ENCODE measurements at regions not wholly inside any gene's neighbourhood (a gene's known extent, or its start where the extent isn't known, plus 50 kb on each side); places are given as distances from the start of the nearest gene placed in this dataset.

DNA sequence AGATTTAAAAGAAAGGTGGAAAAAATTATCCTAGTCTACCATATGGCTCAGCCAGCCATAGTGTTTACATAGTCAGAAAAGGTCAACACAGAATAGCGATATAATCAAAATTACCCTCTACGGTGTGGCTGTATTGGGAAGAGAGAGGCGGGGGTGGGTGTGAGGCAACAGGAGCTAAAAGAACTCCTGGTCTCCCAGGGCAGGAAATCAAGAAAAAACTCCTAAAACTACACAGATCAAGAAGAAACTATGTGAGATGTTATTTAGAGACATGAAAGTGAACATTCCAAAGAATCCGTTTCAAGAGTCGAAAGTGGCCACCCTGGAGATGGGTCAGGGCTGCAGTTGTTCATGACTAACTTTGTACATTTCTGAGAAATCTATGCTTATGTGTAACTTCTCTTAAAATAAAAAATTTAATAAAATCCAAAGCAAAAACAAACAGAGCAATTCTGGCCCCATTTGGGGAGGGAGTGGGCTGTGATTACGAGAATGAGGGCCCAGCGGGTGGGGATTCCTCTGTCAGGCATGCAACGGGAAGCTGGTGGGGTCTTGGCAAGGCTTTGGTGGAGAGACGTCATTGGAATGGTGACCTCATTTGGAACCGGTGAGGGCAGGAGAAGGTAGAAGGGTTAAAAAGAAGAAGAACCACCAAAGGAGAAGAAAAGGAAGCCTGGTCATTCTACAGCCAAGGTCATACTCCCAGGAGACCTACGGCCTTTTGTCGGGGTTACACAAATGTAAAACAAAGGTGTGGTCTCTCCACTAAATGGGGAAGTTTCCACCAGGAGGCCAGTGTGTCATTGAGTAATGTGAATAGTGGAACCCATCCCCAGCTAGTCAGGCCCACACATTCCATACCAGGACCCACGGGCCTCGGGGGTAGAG, 71.2 kb upstream of the DUSP5 start:
- TF ChIP-seq, protein P1, sequence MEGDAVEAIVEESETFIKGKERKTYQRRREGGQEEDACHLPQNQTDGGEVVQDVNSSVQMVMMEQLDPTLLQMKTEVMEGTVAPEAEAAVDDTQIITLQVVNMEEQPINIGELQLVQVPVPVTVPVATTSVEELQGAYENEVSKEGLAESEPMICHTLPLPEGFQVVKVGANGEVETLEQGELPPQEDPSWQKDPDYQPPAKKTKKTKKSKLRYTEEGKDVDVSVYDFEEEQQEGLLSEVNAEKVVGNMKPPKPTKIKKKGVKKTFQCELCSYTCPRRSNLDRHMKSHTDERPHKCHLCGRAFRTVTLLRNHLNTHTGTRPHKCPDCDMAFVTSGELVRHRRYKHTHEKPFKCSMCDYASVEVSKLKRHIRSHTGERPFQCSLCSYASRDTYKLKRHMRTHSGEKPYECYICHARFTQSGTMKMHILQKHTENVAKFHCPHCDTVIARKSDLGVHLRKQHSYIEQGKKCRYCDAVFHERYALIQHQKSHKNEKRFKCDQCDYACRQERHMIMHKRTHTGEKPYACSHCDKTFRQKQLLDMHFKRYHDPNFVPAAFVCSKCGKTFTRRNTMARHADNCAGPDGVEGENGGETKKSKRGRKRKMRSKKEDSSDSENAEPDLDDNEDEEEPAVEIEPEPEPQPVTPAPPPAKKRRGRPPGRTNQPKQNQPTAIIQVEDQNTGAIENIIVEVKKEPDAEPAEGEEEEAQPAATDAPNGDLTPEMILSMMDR (IDR thresholded peaks at IDR 0.05), result peak in 2 of 5 experiments; percentile 7 to 35
- TF ChIP-seq EP300 (IDR thresholded peaks at IDR 0.05), result peak; percentile 16

Measured in tibial nerve (tissue), 4 donors.